A673 (cell line): ENCODE measurements at regions not wholly inside any gene's neighbourhood (a gene's known extent, or its start where the extent isn't known, plus 50 kb on each side); places are given as distances from the start of the nearest gene placed in this dataset.

Source experiments
- EZH2 ChIP-seq: fragments of 200-600 bp; sonication (generic); IDR thresholded peaks from 2 replicates; pipeline ENCODE4 v1.6.1; 2017; ENCODE audit warnings: borderline replicate concordance, low read depth, mild to moderate bottlenecking, mixed read lengths, antibody characterized with exemption, low read length; ENCODE audit not compliant: poor library complexity, severe bottlenecking
- TF ChIP-seq, protein P1 (sequence below): fragments of 300-800, 200-600 bp; sonication (generic); conservative IDR thresholded peaks from 2 replicates; pipeline ENCODE4 v1.5.1; 2017; ENCODE audit warnings: low read depth, mild to moderate bottlenecking, antibody characterized with exemption, low read length, moderate library complexity, mixed read lengths

DNA sequence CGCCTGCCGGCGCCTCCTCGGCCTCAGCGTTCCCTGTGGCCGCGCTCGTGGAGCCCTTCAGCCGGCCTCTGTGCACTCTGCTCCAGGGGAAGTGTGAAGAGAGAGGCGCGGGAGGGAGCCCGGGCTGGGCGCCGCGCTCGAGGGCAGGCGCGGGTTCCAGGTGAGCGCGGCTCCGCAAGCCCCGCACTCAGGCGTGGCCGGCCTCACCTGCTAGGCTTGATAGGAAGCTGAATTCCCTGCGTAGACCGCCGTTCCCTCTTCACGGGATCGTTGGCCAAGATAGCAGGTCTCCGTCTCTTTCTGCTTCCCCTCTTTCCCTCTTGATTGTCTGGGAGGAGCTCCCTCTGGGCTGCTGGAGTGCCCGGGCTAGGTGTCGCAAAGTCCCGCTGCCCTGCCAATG lies 89.7 kb downstream of the ASCL4 start:
- TF ChIP-seq, protein P1, sequence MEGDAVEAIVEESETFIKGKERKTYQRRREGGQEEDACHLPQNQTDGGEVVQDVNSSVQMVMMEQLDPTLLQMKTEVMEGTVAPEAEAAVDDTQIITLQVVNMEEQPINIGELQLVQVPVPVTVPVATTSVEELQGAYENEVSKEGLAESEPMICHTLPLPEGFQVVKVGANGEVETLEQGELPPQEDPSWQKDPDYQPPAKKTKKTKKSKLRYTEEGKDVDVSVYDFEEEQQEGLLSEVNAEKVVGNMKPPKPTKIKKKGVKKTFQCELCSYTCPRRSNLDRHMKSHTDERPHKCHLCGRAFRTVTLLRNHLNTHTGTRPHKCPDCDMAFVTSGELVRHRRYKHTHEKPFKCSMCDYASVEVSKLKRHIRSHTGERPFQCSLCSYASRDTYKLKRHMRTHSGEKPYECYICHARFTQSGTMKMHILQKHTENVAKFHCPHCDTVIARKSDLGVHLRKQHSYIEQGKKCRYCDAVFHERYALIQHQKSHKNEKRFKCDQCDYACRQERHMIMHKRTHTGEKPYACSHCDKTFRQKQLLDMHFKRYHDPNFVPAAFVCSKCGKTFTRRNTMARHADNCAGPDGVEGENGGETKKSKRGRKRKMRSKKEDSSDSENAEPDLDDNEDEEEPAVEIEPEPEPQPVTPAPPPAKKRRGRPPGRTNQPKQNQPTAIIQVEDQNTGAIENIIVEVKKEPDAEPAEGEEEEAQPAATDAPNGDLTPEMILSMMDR, result no peak
- no peak for TF ChIP-seq EZH2
